ENCODE measurements at regions not wholly inside any gene's neighbourhood (a gene's known extent, or its start where the extent isn't known, plus 50 kb on each side); places are given as distances from the start of the nearest gene placed in this dataset.

- CTCF ChIA-PET = no interaction called here
- POLR2A ChIA-PET (ENCODE audit: low non-redundant PET) = no interaction called here
- H3K27me3 ChIP-seq (replicated peaks; ENCODE audit: insufficient read depth, low read depth, low read length, poor library complexity) = no peaks in the 10 kb centered on the region
- no peaks in the 10 kb centered on the region for H3K9me3 ChIP-seq (ENCODE audit: low read depth, low read length, poor library complexity, severe bottlenecking)
- BruUV-seq (replicated peaks) = no TSS peak
- no peak for TF ChIP-seq CTCF (conservative IDR thresholded peaks at IDR 0.05; ENCODE audit: low read depth, low read length)
- no peak for TF ChIP-seq EZH2 (IDR thresholded peaks at IDR 0.05; ENCODE audit: borderline replicate concordance, low read depth, low read length, poor library complexity, severe bottlenecking)
- peaks cover 7% of the 10 kb centered on the region for H3K4me1 ChIP-seq (ENCODE audit: insufficient read depth, low read length, poor library complexity, severe bottlenecking)
- H3K36me3 ChIP-seq (ENCODE audit: insufficient read depth, low read length, poor library complexity, severe bottlenecking) = no peaks in the 10 kb centered on the region
- no peak for DNase-seq (ENCODE audit: low spot score)
- no peak overlapping the region for H3K4me3 ChIP-seq (ENCODE audit: low read depth, low read length, poor library complexity, severe bottlenecking)
- H3K27ac ChIP-seq (ENCODE audit: low read depth, low read length, poor library complexity, severe bottlenecking) = no peak overlapping the region
- intact Hi-C loops (cut with micrococcal nuclease; ENCODE audit: unreplicated experiment) = no loop called here
Observed at GRCh38 chr7:26006426-26006825, 145.6 kb upstream of the NFE2L3 start.

GRCh38 chr7:26007510-26007909, 144.5 kb upstream of the NFE2L3 start:
- Histone ChIP-seq H3K36me3 (ENCODE audit: insufficient read depth, low read length, poor library complexity, severe bottlenecking) (no peaks in the 10 kb centered on the region), H3K4me3 (ENCODE audit: low read depth, low read length, poor library complexity, severe bottlenecking) (no peak overlapping the region), H3K4me1 (ENCODE audit: insufficient read depth, low read length, poor library complexity, severe bottlenecking) (peaks cover 18% of the 10 kb centered on the region), H3K27me3 (replicated peaks; ENCODE audit: insufficient read depth, low read depth, low read length, poor library complexity) (no peaks in the 10 kb centered on the region), H3K9me3 (ENCODE audit: low read depth, low read length, poor library complexity, severe bottlenecking) (no peaks in the 10 kb centered on the region), H3K27ac (ENCODE audit: low read depth, low read length, poor library complexity, severe bottlenecking) (no peak overlapping the region)
- ChIA-PET POLR2A (ENCODE audit: low non-redundant PET) (no interaction called here), CTCF (no interaction called here)
- intact Hi-C loops (cut with micrococcal nuclease; ENCODE audit: unreplicated experiment) = no loop called here
- TF ChIP-seq EZH2 (IDR thresholded peaks at IDR 0.05; ENCODE audit: borderline replicate concordance, low read depth, low read length, poor library complexity, severe bottlenecking) (no peak), CTCF (conservative IDR thresholded peaks at IDR 0.05; ENCODE audit: low read depth, low read length) (no peak)
- BruUV-seq (replicated peaks) = no TSS peak
- DNase-seq (ENCODE audit: low spot score) = no peak

DNA sequence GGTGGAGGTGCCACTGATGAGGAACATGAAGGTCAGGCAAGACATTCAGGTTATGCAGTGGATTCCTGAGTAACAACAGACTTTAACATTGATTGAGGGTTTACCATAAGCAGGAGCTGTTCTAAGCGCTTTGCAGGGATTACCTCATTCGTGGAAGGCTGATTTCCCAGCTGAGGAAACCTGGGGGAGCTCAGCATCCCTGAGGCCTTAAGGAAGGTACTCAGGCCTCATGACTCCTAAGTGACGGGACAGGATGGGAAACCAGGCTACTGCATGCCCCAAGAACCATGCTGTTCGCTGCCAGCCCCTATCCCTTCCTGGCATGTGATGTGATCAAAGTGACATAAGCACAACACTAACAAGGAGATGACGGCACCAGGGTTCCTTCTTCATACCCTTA, 143.6 kb upstream of the NFE2L3 start:
- no peak overlapping the region for H3K27ac ChIP-seq (ENCODE audit: low read depth, low read length, poor library complexity, severe bottlenecking)
- no peak for DNase-seq (ENCODE audit: low spot score)
- no peaks in the 10 kb centered on the region for H3K9me3 ChIP-seq (ENCODE audit: low read depth, low read length, poor library complexity, severe bottlenecking)
- H3K4me1 ChIP-seq (ENCODE audit: insufficient read depth, low read length, poor library complexity, severe bottlenecking) = peaks cover 23% of the 10 kb centered on the region
- POLR2A ChIA-PET (ENCODE audit: low non-redundant PET) = no interaction called here
- no peaks in the 10 kb centered on the region for H3K27me3 ChIP-seq (replicated peaks; ENCODE audit: insufficient read depth, low read depth, low read length, poor library complexity)
- H3K4me3 ChIP-seq (ENCODE audit: low read depth, low read length, poor library complexity, severe bottlenecking) = no peak overlapping the region
- TF ChIP-seq CTCF (conservative IDR thresholded peaks at IDR 0.05; ENCODE audit: low read depth, low read length) = no peak
- TF ChIP-seq EZH2 (IDR thresholded peaks at IDR 0.05; ENCODE audit: borderline replicate concordance, low read depth, low read length, poor library complexity, severe bottlenecking) = no peak
- no peaks in the 10 kb centered on the region for H3K36me3 ChIP-seq (ENCODE audit: insufficient read depth, low read length, poor library complexity, severe bottlenecking)
- CTCF ChIA-PET = no interaction called here
- intact Hi-C loops (cut with micrococcal nuclease; ENCODE audit: unreplicated experiment) = no loop called here
- BruUV-seq (replicated peaks) = no TSS peak
